GM12874 (cell line): ENCODE measurements at regions not wholly inside any gene's neighbourhood (a gene's known extent, or its start where the extent isn't known, plus 50 kb on each side); places are given as distances from the start of the nearest gene placed in this dataset.

Experiments used
- CTCF ChIP-seq: IDR thresholded peaks from 2 replicates; pipeline ENCODE4 v1.5.1; 2011; ENCODE audit warnings: low read depth, mild to moderate bottlenecking, control low read depth, low read length, moderate library complexity; ENCODE audit not compliant: insufficient read depth

- no peak for TF ChIP-seq CTCF
Measured at GRCh38 chr4:137376312-137376711, 156.0 kb downstream of the PCDH18 start.

GRCh38 chr4:137375111-137375850, 157.0 kb downstream of the PCDH18 start:
- TF ChIP-seq CTCF, result no peak

- TF ChIP-seq CTCF, result no peak
Measured at GRCh38 chr4:137370679-137371078, 161.6 kb downstream of the PCDH18 start.

GRCh38 chr4:137370206-137370633, 162.1 kb downstream of the PCDH18 start:
- no peak for TF ChIP-seq CTCF

GRCh38 chr4:137367620-137368019, 164.7 kb downstream of the PCDH18 start:
- no peak for TF ChIP-seq CTCF

GRCh38 chr4:137363496-137363895, 168.8 kb downstream of the PCDH18 start:
- no peak for TF ChIP-seq CTCF

GRCh38 chr4:137361756-137362470, 170.4 kb downstream of the PCDH18 start:
- no peak for TF ChIP-seq CTCF
